MM.1S (cell line): ENCODE measurements at regions not wholly inside any gene's neighbourhood (a gene's known extent, or its start where the extent isn't known, plus 50 kb on each side); places are given as distances from the start of the nearest gene placed in this dataset.

ENCODE experiments used
- DNase-seq: peaks from one replicate; pipeline ENCODE4 v3.0.0-alpha.2; 2015
- H2AFZ ChIP-seq: fragments of 300-600 bp; sonication (generic); 2 replicates; pipeline ENCODE4 v1.6.0; 2016; ENCODE audit warnings: antibody characterized with exemption, low read length
- H3F3A ChIP-seq: fragments of 300-600 bp; sonication (generic); 2 replicates; pipeline ENCODE4 v1.6.1; 2016; ENCODE audit warnings: mild to moderate bottlenecking, antibody characterized with exemption, low read length, moderate library complexity, mixed read lengths; ENCODE audit not compliant: insufficient read depth
- H3K27ac ChIP-seq: fragments of 300-600 bp; sonication (generic); 2 replicates; pipeline ENCODE4 v1.5.1; 2016; ENCODE audit warnings: mild to moderate bottlenecking, low read length
- H3K27me3 ChIP-seq: fragments of 300-600 bp; sonication (generic); replicated peaks from 2 replicates; pipeline ENCODE4 v1.6.0; 2016; ENCODE audit warnings: low read length; ENCODE audit not compliant: insufficient read depth
- H3K36me3 ChIP-seq: fragments of 300-600 bp; sonication (generic); replicated peaks from 2 replicates; pipeline ENCODE4 v1.6.1; 2016; ENCODE audit warnings: mild to moderate bottlenecking, low read length, mixed read lengths; ENCODE audit not compliant: insufficient read depth
- H3K4me1 ChIP-seq: fragments of 300-600 bp; sonication (generic); 2 replicates; pipeline ENCODE4 v1.6.1; 2016; ENCODE audit warnings: low read length, mixed read lengths
- H3K4me2 ChIP-seq: fragments of 300-600 bp; sonication (generic); 2 replicates; pipeline ENCODE4 v1.6.0; 2016; ENCODE audit warnings: low read depth, low read length
- H3K4me3 ChIP-seq: fragments of 300-600 bp; sonication (generic); 2 replicates; pipeline ENCODE4 v1.5.1; 2016; ENCODE audit warnings: low read length, mixed read lengths
- H3K79me2 ChIP-seq: fragments of 300-600 bp; sonication (generic); 2 replicates; pipeline ENCODE4 v1.6.1; 2016; ENCODE audit warnings: mixed run types, low read length, mixed read lengths
- H3K9ac ChIP-seq: fragments of 300-600 bp; sonication (generic); 2 replicates; pipeline ENCODE4 v1.6.1; 2016; ENCODE audit warnings: low read length, mixed read lengths
- H3K9me2 ChIP-seq: fragments of 300-600 bp; sonication (generic); replicated peaks from 2 replicates; pipeline ENCODE4 v1.6.1; 2016; ENCODE audit warnings: mild to moderate bottlenecking, low read length, mixed read lengths; ENCODE audit not compliant: insufficient read depth
- H3K9me3 ChIP-seq: fragments of 300-600 bp; sonication (generic); replicated peaks from 2 replicates; pipeline ENCODE4 v1.6.1; 2016; ENCODE audit warnings: mild to moderate bottlenecking, low read length, mixed read lengths; ENCODE audit not compliant: insufficient read depth
- H4K20me1 ChIP-seq: fragments of 300-600 bp; sonication (generic); 2 replicates; pipeline ENCODE4 v1.6.1; 2016; ENCODE audit warnings: mild to moderate bottlenecking, low read length, moderate library complexity, mixed read lengths; ENCODE audit not compliant: insufficient read depth
- CTCF ChIP-seq: fragments of 300-600 bp; sonication (generic); IDR thresholded peaks from 2 replicates; pipeline ENCODE4 v1.5.1; 2016; ENCODE audit warnings: antibody characterized with exemption, low read length, mixed read lengths
- EZH2 ChIP-seq: fragments of 300-600 bp; sonication (generic); optimal IDR thresholded peaks from 2 replicates; pipeline ENCODE3; 2017; ENCODE audit warnings: low read depth, mild to moderate bottlenecking, antibody characterized with exemption, low read length, mixed read lengths
- EZH2phosphoT487 ChIP-seq: fragments of 300-600 bp; sonication (generic); IDR thresholded peaks from 2 replicates; pipeline ENCODE4 v1.6.1; 2018; ENCODE audit warnings: antibody characterized with exemption, low read length

DNA sequence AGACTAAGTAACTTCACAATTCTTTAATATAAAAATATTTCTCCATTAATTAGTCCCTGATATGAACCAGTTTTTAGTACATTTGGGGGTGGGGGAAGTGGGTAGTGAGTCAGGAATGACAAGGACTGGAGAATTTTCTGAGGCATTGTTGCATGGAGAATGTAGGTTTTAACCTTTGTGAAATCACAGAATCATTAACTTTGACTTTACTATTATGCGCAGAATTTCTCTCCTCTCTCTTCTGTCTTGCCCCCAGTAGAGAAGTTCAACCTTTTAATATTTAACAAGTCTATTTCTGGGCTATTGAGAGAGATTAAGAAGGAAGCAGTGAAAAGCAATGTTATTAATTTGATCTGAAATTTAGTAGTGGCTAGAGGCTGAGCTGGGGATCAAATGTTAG, 597.0 kb downstream of the PCDH18 start:
- Histone ChIP-seq H4K20me1 (no peaks in the 10 kb centered on the region), H2AFZ (no peak overlapping the region), H3K36me3 (no peaks in the 10 kb centered on the region), H3K4me2 (no peak overlapping the region), H3K9me2 (no peaks in the 10 kb centered on the region), H3K4me3 (no peak overlapping the region), H3K9ac (no peak overlapping the region), H3K4me1 (no peaks in the 10 kb centered on the region), H3K9me3 (no peaks in the 10 kb centered on the region), H3F3A (no peaks in the 10 kb centered on the region), H3K79me2 (no peaks in the 10 kb centered on the region), H3K27me3 (no peaks in the 10 kb centered on the region), H3K27ac (no peak overlapping the region)
- DNase-seq = no peak
- TF ChIP-seq EZH2phosphoT487 (no peak), CTCF (no peak), EZH2 (no peak)

DNA sequence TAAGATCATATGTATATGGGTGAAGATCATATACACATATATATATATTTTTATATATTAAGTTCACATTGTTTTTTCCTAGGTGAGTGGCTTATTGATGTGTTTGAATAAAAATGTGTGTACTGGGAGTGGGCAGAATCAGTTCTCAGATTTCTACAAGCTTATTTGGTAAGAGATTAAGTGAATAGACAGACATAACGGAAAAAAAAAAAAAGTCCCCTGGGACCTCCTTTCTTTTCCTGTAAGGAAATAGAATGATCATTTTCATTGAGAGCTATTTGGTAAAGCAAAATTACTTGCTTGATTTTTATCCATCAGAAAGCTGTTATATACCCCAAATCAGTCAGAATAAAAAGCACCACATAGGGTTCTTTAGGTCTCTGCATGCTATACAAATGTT, 597.7 kb downstream of the PCDH18 start:
- no peaks in the 10 kb centered on the region for H3K79me2 ChIP-seq
- TF ChIP-seq EZH2phosphoT487 (no peak), CTCF (no peak), EZH2 (no peak)
- no peaks in the 10 kb centered on the region for H3K27me3 ChIP-seq
- H3K9me2 ChIP-seq = no peaks in the 10 kb centered on the region
- H3K36me3 ChIP-seq = no peaks in the 10 kb centered on the region
- H3K9me3 ChIP-seq = no peaks in the 10 kb centered on the region
- no peak overlapping the region for H3K4me2 ChIP-seq
- no peak overlapping the region for H3K27ac ChIP-seq
- H2AFZ ChIP-seq = no peak overlapping the region
- no peak overlapping the region for H3K9ac ChIP-seq
- H4K20me1 ChIP-seq = no peaks in the 10 kb centered on the region
- no peaks in the 10 kb centered on the region for H3K4me1 ChIP-seq
- no peak for DNase-seq
- no peaks in the 10 kb centered on the region for H3F3A ChIP-seq
- H3K4me3 ChIP-seq = no peak overlapping the region

GRCh38 chr4:136931781-136932180, 600.5 kb downstream of the PCDH18 start:
- Histone ChIP-seq H3K4me2 (no peak overlapping the region), H3K9me3 (no peaks in the 10 kb centered on the region), H4K20me1 (no peaks in the 10 kb centered on the region), H3F3A (no peaks in the 10 kb centered on the region), H2AFZ (no peak overlapping the region), H3K4me1 (no peaks in the 10 kb centered on the region), H3K79me2 (no peaks in the 10 kb centered on the region), H3K9me2 (no peaks in the 10 kb centered on the region), H3K4me3 (no peak overlapping the region), H3K27me3 (no peaks in the 10 kb centered on the region), H3K36me3 (no peaks in the 10 kb centered on the region), H3K9ac (no peak overlapping the region), H3K27ac (no peak overlapping the region)
- DNase-seq = no peak
- no peak for TF ChIP-seq CTCF
- TF ChIP-seq EZH2phosphoT487 = no peak
- no peak for TF ChIP-seq EZH2
